HepG2 (cell line): ENCODE measurements at regions not wholly inside any gene's neighbourhood (a gene's known extent, or its start where the extent isn't known, plus 50 kb on each side); places are given as distances from the start of the nearest gene placed in this dataset.
A peak's percentile ranks its signal among the peaks of the same experiment; 100 is the strongest.

Experiments
- FLYWCH1 ChIP-seq: sonication (generic); formaldehyde crosslinking; IDR thresholded peaks from 2 replicates; pipeline ENCODE4 v1.8.1; 2023; ENCODE audit warnings: mild to moderate bottlenecking, missing genetic modification reagents
- GATAD2A ChIP-seq: IDR thresholded peaks from 2 replicates; pipeline ENCODE4 v1.6.1; 2016
- IKZF1 ChIP-seq: fragments of 450-650 bp; IDR thresholded peaks from 2 replicates; pipeline ENCODE4 v1.7.1; 2016
- JDP2 ChIP-seq: sonication (generic); formaldehyde crosslinking; IDR thresholded peaks from 2 replicates; pipeline ENCODE4 v1.8.1; 2022; ENCODE audit warnings: missing genetic modification reagents, borderline replicate concordance
- KDM6A ChIP-seq: IDR thresholded peaks from 2 replicates; pipeline ENCODE4 v1.6.1; 2016; ENCODE audit warnings: low read depth
- MXD4 ChIP-seq: IDR thresholded peaks from 2 replicates; pipeline ENCODE4 v1.6.1; 2016; ENCODE audit warnings: mild to moderate bottlenecking, missing biosample characterization, missing genetic modification reagents
- SRSF1 ChIP-seq: fragments of 200-400 bp; formaldehyde crosslinking; optimal IDR thresholded peaks from 2 replicates; pipeline ENCODE3; 2017; ENCODE audit warnings: mild to moderate bottlenecking, low read depth, low read length, moderate library complexity
- TEAD3 ChIP-seq: optimal IDR thresholded peaks from 2 replicates; pipeline ENCODE3; 2016; ENCODE audit warnings: borderline replicate concordance
- XRCC5 ChIP-seq: fragments of 200-400 bp; formaldehyde crosslinking; optimal IDR thresholded peaks from 2 replicates; pipeline ENCODE3; 2017; ENCODE audit warnings: mild to moderate bottlenecking, low read length
- ZMYM4 ChIP-seq: sonication (generic); formaldehyde crosslinking; IDR thresholded peaks from 2 replicates; pipeline ENCODE4 v1.8.1; 2023; ENCODE audit warnings: mild to moderate bottlenecking, missing genetic modification reagents
- ZNF180 ChIP-seq: sonication (generic); formaldehyde crosslinking; IDR thresholded peaks from 2 replicates; pipeline ENCODE4 v1.4.0; 2020; ENCODE audit warnings: low read depth, missing genetic modification reagents, borderline replicate concordance
- ZNF292 ChIP-seq: sonication (generic); formaldehyde crosslinking; IDR thresholded peaks from 2 replicates; pipeline ENCODE4 v1.8.1; 2022; ENCODE audit warnings: mild to moderate bottlenecking, low read depth, missing genetic modification reagents, borderline replicate concordance
- ZNF326 ChIP-seq: sonication (generic); formaldehyde crosslinking; IDR thresholded peaks from 2 replicates; pipeline ENCODE4 v1.4.0; 2020; ENCODE audit warnings: missing genetic modification reagents, borderline replicate concordance
- ZNF333 ChIP-seq: sonication (generic); formaldehyde crosslinking; IDR thresholded peaks from 2 replicates; pipeline ENCODE4 v1.4.0; 2020; ENCODE audit warnings: mild to moderate bottlenecking, missing genetic modification reagents, borderline replicate concordance
- ZNF629 ChIP-seq: sonication (generic); formaldehyde crosslinking; conservative IDR thresholded peaks from 2 replicates; pipeline ENCODE4 v1.5.0; 2020; ENCODE audit warnings: missing genetic modification reagents
- ZNF850 ChIP-seq: sonication (generic); formaldehyde crosslinking; conservative IDR thresholded peaks from 2 replicates; pipeline ENCODE4 v1.9.0; 2021; ENCODE audit warnings: mild to moderate bottlenecking, missing genetic modification reagents
- TF ChIP-seq, protein P1 (sequence below): sonication (generic); formaldehyde crosslinking; IDR thresholded peaks from 2 replicates; pipeline ENCODE4 v1.9.0; 2021; ENCODE audit warnings: missing genetic modification reagents, borderline replicate concordance
- TF ChIP-seq, protein P2 (sequence below): sonication (generic); formaldehyde crosslinking; IDR thresholded peaks from 2 replicates; pipeline ENCODE4 v1.4.0; 2020; ENCODE audit warnings: mild to moderate bottlenecking, missing genetic modification reagents
- TF ChIP-seq, protein P3 (sequence below): sonication (generic); formaldehyde crosslinking; conservative IDR thresholded peaks from 2 replicates; pipeline ENCODE4 v1.4.0; 2020; ENCODE audit warnings: mild to moderate bottlenecking, missing genetic modification reagents, moderate library complexity
- TF ChIP-seq, protein P4 (sequence below): sonication (generic); formaldehyde crosslinking; IDR thresholded peaks from 2 replicates; pipeline ENCODE4 v1.5.0; 2020; ENCODE audit warnings: mild to moderate bottlenecking, missing genetic modification reagents, moderate library complexity
- TF ChIP-seq, protein P5 (sequence below): sonication (generic); formaldehyde crosslinking; conservative IDR thresholded peaks from 2 replicates; pipeline ENCODE4 v1.5.0; 2020; ENCODE audit warnings: missing genetic modification reagents

DNA sequence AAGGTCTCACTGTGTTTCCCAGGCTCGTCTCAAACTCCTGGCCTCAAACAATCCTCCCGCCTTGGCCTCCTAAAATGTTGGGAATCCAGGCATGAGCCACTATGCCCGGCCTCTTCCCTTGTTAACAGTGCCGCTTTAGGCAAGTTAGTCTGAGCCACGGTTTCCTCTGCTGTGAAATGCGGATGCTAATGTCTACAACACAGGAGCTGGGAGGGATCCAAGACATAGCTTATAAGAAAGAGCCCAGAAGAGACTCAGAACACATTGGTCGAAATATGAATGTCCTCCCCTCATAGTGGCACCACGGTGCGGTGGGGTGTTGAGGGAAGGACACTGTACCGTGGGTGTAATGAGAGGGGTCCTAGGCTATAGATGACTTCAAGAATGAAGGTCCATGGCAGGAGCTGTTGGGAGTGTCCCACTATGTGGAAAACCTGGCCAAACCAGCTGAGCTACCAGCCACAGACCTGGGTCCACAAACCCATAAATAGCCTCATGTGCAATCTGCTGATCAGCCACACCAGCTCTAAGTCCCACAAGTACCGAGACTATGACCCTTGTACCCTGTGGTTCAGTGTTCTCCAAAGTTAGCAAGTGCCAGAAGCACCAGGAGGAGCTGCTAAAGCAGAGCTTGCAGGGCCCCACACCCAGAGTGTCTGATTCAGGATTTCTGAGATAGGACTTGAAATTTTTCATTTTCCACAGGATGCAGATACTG, 57.8 kb upstream of the ZFAND3 start (continued):
- TF ChIP-seq, protein P1, sequence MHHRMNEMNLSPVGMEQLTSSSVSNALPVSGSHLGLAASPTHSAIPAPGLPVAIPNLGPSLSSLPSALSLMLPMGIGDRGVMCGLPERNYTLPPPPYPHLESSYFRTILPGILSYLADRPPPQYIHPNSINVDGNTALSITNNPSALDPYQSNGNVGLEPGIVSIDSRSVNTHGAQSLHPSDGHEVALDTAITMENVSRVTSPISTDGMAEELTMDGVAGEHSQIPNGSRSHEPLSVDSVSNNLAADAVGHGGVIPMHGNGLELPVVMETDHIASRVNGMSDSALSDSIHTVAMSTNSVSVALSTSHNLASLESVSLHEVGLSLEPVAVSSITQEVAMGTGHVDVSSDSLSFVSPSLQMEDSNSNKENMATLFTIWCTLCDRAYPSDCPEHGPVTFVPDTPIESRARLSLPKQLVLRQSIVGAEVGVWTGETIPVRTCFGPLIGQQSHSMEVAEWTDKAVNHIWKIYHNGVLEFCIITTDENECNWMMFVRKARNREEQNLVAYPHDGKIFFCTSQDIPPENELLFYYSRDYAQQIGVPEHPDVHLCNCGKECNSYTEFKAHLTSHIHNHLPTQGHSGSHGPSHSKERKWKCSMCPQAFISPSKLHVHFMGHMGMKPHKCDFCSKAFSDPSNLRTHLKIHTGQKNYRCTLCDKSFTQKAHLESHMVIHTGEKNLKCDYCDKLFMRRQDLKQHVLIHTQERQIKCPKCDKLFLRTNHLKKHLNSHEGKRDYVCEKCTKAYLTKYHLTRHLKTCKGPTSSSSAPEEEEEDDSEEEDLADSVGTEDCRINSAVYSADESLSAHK (CRISPR knock-in tag): no peak
- TF ChIP-seq XRCC5 (peak; percentile 44), MXD4 (CRISPR knock-in tag) (no peak), ZMYM4 (CRISPR knock-in tag) (0 out of 2 replicates have a peak, but pooled peaks have one; percentile 22), ZNF180 (CRISPR knock-in tag) (no peak), ZNF850 (no peak), ZNF629 (CRISPR knock-in tag) (no peak), GATAD2A (CRISPR knock-in tag) (peak; percentile 28; the same call in 1 of the 2 replicates), ZNF326 (CRISPR knock-in tag) (no peak), JDP2 (CRISPR knock-in tag) (no peak), ZNF292 (CRISPR knock-in tag) (peak; percentile 74; the same call in 1 of the 2 replicates), SRSF1 (no peak), FLYWCH1 (CRISPR knock-in tag) (no peak), KDM6A (CRISPR knock-in tag) (no peak), ZNF333 (CRISPR knock-in tag) (no peak), TEAD3 (CRISPR knock-in tag) (peak; percentile 44), IKZF1 (no peak)
- TF ChIP-seq, protein P2, sequence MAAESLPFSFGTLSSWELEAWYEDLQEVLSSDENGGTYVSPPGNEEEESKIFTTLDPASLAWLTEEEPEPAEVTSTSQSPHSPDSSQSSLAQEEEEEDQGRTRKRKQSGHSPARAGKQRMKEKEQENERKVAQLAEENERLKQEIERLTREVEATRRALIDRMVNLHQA (CRISPR knock-in tag): no peak
- TF ChIP-seq, protein P3, sequence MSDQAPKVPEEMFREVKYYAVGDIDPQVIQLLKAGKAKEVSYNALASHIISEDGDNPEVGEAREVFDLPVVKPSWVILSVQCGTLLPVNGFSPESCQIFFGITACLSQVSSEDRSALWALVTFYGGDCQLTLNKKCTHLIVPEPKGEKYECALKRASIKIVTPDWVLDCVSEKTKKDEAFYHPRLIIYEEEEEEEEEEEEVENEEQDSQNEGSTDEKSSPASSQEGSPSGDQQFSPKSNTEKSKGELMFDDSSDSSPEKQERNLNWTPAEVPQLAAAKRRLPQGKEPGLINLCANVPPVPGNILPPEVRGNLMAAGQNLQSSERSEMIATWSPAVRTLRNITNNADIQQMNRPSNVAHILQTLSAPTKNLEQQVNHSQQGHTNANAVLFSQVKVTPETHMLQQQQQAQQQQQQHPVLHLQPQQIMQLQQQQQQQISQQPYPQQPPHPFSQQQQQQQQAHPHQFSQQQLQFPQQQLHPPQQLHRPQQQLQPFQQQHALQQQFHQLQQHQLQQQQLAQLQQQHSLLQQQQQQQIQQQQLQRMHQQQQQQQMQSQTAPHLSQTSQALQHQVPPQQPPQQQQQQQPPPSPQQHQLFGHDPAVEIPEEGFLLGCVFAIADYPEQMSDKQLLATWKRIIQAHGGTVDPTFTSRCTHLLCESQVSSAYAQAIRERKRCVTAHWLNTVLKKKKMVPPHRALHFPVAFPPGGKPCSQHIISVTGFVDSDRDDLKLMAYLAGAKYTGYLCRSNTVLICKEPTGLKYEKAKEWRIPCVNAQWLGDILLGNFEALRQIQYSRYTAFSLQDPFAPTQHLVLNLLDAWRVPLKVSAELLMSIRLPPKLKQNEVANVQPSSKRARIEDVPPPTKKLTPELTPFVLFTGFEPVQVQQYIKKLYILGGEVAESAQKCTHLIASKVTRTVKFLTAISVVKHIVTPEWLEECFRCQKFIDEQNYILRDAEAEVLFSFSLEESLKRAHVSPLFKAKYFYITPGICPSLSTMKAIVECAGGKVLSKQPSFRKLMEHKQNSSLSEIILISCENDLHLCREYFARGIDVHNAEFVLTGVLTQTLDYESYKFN: peak; percentile 40
- TF ChIP-seq, protein P4, sequence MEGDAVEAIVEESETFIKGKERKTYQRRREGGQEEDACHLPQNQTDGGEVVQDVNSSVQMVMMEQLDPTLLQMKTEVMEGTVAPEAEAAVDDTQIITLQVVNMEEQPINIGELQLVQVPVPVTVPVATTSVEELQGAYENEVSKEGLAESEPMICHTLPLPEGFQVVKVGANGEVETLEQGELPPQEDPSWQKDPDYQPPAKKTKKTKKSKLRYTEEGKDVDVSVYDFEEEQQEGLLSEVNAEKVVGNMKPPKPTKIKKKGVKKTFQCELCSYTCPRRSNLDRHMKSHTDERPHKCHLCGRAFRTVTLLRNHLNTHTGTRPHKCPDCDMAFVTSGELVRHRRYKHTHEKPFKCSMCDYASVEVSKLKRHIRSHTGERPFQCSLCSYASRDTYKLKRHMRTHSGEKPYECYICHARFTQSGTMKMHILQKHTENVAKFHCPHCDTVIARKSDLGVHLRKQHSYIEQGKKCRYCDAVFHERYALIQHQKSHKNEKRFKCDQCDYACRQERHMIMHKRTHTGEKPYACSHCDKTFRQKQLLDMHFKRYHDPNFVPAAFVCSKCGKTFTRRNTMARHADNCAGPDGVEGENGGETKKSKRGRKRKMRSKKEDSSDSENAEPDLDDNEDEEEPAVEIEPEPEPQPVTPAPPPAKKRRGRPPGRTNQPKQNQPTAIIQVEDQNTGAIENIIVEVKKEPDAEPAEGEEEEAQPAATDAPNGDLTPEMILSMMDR (CRISPR knock-in tag): 0 out of 2 replicates have a peak, but pooled peaks have one; percentile 16
- TF ChIP-seq, protein P5, sequence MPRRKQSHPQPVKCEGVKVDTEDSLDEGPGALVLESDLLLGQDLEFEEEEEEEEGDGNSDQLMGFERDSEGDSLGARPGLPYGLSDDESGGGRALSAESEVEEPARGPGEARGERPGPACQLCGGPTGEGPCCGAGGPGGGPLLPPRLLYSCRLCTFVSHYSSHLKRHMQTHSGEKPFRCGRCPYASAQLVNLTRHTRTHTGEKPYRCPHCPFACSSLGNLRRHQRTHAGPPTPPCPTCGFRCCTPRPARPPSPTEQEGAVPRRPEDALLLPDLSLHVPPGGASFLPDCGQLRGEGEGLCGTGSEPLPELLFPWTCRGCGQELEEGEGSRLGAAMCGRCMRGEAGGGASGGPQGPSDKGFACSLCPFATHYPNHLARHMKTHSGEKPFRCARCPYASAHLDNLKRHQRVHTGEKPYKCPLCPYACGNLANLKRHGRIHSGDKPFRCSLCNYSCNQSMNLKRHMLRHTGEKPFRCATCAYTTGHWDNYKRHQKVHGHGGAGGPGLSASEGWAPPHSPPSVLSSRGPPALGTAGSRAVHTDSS (CRISPR knock-in tag): no peak
